GM12892 (cell line): ENCODE measurements at regions not wholly inside any gene's neighbourhood (a gene's known extent, or its start where the extent isn't known, plus 50 kb on each side); places are given as distances from the start of the nearest gene placed in this dataset.

Experiments
- POLR2A ChIP-seq: IDR thresholded peaks from 2 replicates; pipeline ENCODE4 v1.6.1; 2011; ENCODE audit warnings: low read depth, low read length, control low read depth
- POLR2AphosphoS5 ChIP-seq: IDR thresholded peaks from 2 replicates; pipeline ENCODE4 v1.6.1; 2011; ENCODE audit warnings: low read depth, low read length, control low read depth

DNA sequence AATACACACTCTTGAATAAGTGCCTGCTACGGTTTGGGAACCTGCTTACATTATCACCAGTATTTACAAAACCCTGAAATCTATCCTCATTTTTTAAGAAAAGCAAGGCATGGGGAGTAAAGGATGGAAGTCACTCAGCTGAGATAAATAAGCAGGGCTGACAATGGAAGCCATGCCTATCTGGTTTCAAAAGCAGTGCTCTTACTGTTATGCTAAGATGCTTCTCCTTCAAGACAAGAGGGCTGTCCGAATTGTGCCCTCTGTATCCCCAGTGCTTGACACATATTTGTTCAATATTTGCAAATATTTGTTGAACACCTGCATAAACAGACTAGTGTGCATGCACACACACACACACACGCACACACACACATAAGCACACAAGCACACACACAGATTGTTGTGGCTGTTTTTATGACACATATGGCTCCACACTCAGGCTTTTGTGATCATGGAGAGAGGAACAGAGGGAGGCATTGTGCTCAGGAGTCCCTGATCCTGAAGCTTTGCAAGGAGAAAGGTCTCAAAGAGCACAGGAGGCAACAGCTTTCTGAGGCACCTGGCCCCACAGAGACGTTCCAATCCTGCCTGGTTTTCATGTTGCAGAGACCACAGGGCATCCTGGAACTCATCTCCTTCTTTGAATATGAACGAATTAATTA is 401.6 kb upstream of the CDH11 start:
- no peak for TF ChIP-seq POLR2A
- no peak for TF ChIP-seq POLR2AphosphoS5
